CD4-positive, alpha-beta T cell treated with Interleukin-15 for 4 hours (primary cell): ENCODE measurements at regions not wholly inside any gene's neighbourhood (a gene's known extent, or its start where the extent isn't known, plus 50 kb on each side); places are given as distances from the start of the nearest gene placed in this dataset.
A peak's percentile ranks its signal among the peaks of the same experiment; 100 is the strongest.
"Not testable (repeated sequence)": the region's sequence is repeated elsewhere in the genome, so short reads cannot be mapped to it uniquely, and the experiment has no call there.

Experiments used
- DNase-seq: peaks from one replicate; pipeline ENCODE4 v3.0.0-alpha.2; 2020; ENCODE audit warnings: low spot score

GRCh38 chr17:64784353-64785010, 122.4 kb upstream of the SMURF2 start:
- no peak for DNase-seq

GRCh38 chr17:64783556-64784352, 121.6 kb upstream of the SMURF2 start:
- no peak for DNase-seq

- DNase-seq: no peak
Observed at GRCh38 chr17:64783031-64783461, 120.9 kb upstream of the SMURF2 start.

GRCh38 chr17:64781810-64782555, 119.9 kb upstream of the SMURF2 start:
- DNase-seq: no peak

- DNase-seq: peak; percentile 51
Observed at GRCh38 chr17:64781014-64781756, 119.1 kb upstream of the SMURF2 start.

- DNase-seq: peak; percentile 87
Observed at GRCh38 chr17:64780096-64781013, 118.2 kb upstream of the SMURF2 start.

GRCh38 chr17:64779376-64780095, 117.4 kb upstream of the SMURF2 start:
- no peak for DNase-seq

GRCh38 chr17:64779098-64779375, 116.9 kb upstream of the SMURF2 start:
- not testable (repeated sequence) for DNase-seq

- DNase-seq: no peak
Observed at GRCh38 chr17:64778240-64779097, 116.4 kb upstream of the SMURF2 start.

GRCh38 chr17:64777415-64778239, 115.5 kb upstream of the SMURF2 start:
- no peak for DNase-seq

GRCh38 chr17:64776720-64777414, 114.8 kb upstream of the SMURF2 start:
- DNase-seq: peak; percentile 73

- no peak for DNase-seq
Observed at GRCh38 chr17:64775701-64776570, 113.8 kb upstream of the SMURF2 start.

- DNase-seq: no peak
Observed at GRCh38 chr17:64774888-64775540, 112.9 kb upstream of the SMURF2 start.

GRCh38 chr17:64773836-64774761, 112.0 kb upstream of the SMURF2 start:
- no peak for DNase-seq

- no peak for DNase-seq
Observed at GRCh38 chr17:64773386-64773835, 111.3 kb upstream of the SMURF2 start.
